CD4-positive, alpha-beta T cell (primary cell): ENCODE measurements at regions not wholly inside any gene's neighbourhood (a gene's known extent, or its start where the extent isn't known, plus 50 kb on each side); places are given as distances from the start of the nearest gene placed in this dataset.

Source experiments
- ATAC-seq: fragments of 200-7000 bp; cut with Tn5 transposase; one replicate; pipeline ENCODE4 v1.10.0; 2022; ENCODE audit warnings: mild to moderate bottlenecking; ENCODE audit not compliant: poor library complexity
- CTCF ChIA-PET: fragments of 350-600 bp; sonication (Branson Sonifier 250); formaldehyde crosslinking; loops from one replicate; lab custom pipeline; 2021; ENCODE audit warnings: antibody characterized with exemption, inconsistent platforms; lab: Charles Lee
- POLR2A ChIA-PET: fragments of 350-600 bp; sonication (Branson Sonifier 250); formaldehyde crosslinking; loops from one replicate; lab custom pipeline; 2021; ENCODE audit warnings: antibody characterized with exemption, inconsistent platforms; lab: Charles Lee
- DNase-seq, 14 experiments: peaks; one replicate each; pipeline ENCODE4 v3.0.0-alpha.2; 2013 to 2020; ENCODE audit warnings: mixed read lengths in 2 of 14
- H3K27ac ChIP-seq, 2 donors: one replicate each; pipeline versions ENCODE4 v1.5.1 to v1.7.0; 2013; ENCODE audit warnings: low read length in 2 of 2, low read depth in 1 of 2, mild to moderate bottlenecking in 1 of 2
- H3K27me3 ChIP-seq, 2 experiments: 1 replicate in 1 of 2; 2 replicates in 1 of 2; pipeline versions ENCODE4 v1.6.1 to v1.7.0; 2013; ENCODE audit warnings: low read length in 2 of 2, control low read depth in 1 of 2, mild to moderate bottlenecking in 1 of 2, moderate library complexity in 1 of 2; ENCODE audit not compliant: insufficient read depth in 2 of 2, control insufficient read depth in 1 of 2
- H3K36me3 ChIP-seq: one replicate; pipeline ENCODE4 v1.6.1; 2013; ENCODE audit warnings: low read length, control low read depth; ENCODE audit not compliant: insufficient read depth
- H3K4me1 ChIP-seq: one replicate; pipeline ENCODE4 v1.6.1; 2013; ENCODE audit warnings: low read length, control low read depth; ENCODE audit not compliant: insufficient read depth
- H3K4me3 ChIP-seq: one replicate; pipeline ENCODE4 v1.5.1; 2013; ENCODE audit warnings: mild to moderate bottlenecking, low read length, moderate library complexity
- H3K9me3 ChIP-seq, 2 experiments: 1 replicate in 1 of 2; 2 replicates in 1 of 2; pipeline versions ENCODE4 v1.6.1 to v1.7.0; 2013; ENCODE audit warnings: low read length in 2 of 2, mild to moderate bottlenecking in 2 of 2, control low read depth in 1 of 2, moderate library complexity in 1 of 2; ENCODE audit not compliant: control insufficient read depth in 1 of 2, insufficient read depth in 1 of 2
- H3K27ac Mint-ChIP-seq: one replicate; pipeline ENCODE4 v1.8.0; 2020; ENCODE audit warnings: mixed read lengths
- H3K27me3 Mint-ChIP-seq: one replicate; pipeline ENCODE4 v1.8.0; 2021; ENCODE audit warnings: mixed read lengths
- H3K36me3 Mint-ChIP-seq: one replicate; pipeline ENCODE4 v1.8.0; 2021; ENCODE audit warnings: low read depth, mixed read lengths
- H3K4me1 Mint-ChIP-seq: one replicate; pipeline ENCODE4 v1.8.0; 2021; ENCODE audit warnings: low read depth, mixed read lengths
- H3K4me3 Mint-ChIP-seq: one replicate; pipeline ENCODE4 v1.8.0; 2020; ENCODE audit warnings: mild to moderate bottlenecking, mixed read lengths
- H3K9me3 Mint-ChIP-seq: one replicate; pipeline ENCODE4 v1.8.0; 2020; ENCODE audit warnings: mixed read lengths
- CTCF ChIP-seq: fragments of 200-600 bp; IDR thresholded peaks from one replicate; pipeline ENCODE4 v1.8.0; 2022; ENCODE audit warnings: antibody characterized with exemption, mild to moderate bottlenecking
- intact Hi-C, 2 experiments: fragments of 100-400 bp; cut with DNase I in 1 of 2; cut with micrococcal nuclease in 1 of 2; formaldehyde crosslinking; loops; one replicate each; pipeline versions ENCODE4 v1.15.1 to v1.9.0; 2023 to 2025; cut with DNase I, micrococcal nuclease

GRCh38 chrX:39912126-39912525, 185.6 kb downstream of the BCOR start:
- Histone ChIP-seq H3K27ac (no peak overlapping the region), H3K4me1 (no peaks in the 10 kb centered on the region), H3K4me3 (no peak overlapping the region), H3K9me3 (peaks cover 0 to 7% of the 10 kb centered on the region in 2 experiments), H3K27me3 (no peaks in the 10 kb centered on the region), H3K36me3 (no peaks in the 10 kb centered on the region)
- H3K4me1 Mint-ChIP-seq = no peaks in the 10 kb centered on the region
- no peaks in the 10 kb centered on the region for H3K27me3 Mint-ChIP-seq
- H3K9me3 Mint-ChIP-seq = no peaks in the 10 kb centered on the region
- H3K4me3 Mint-ChIP-seq = no peak overlapping the region
- ATAC-seq = no peak
- intact Hi-C loops = no loop called here
- ChIA-PET POLR2A (no interaction called here), CTCF (no interaction called here)
- H3K27ac Mint-ChIP-seq = no peak overlapping the region
- DNase-seq = no peak
- no peaks in the 10 kb centered on the region for H3K36me3 Mint-ChIP-seq
- no peak for TF ChIP-seq CTCF

GRCh38 chrX:39915081-39915480, 182.7 kb downstream of the BCOR start:
- CTCF ChIA-PET = no interaction called here
- Histone ChIP-seq H3K4me3 (no peak overlapping the region), H3K27ac (no peak overlapping the region), H3K36me3 (no peaks in the 10 kb centered on the region), H3K9me3 (peaks cover 0 to 7% of the 10 kb centered on the region in 2 experiments), H3K4me1 (no peaks in the 10 kb centered on the region), H3K27me3 (no peaks in the 10 kb centered on the region)
- Mint-ChIP-seq H3K9me3 (no peaks in the 10 kb centered on the region), H3K4me1 (no peaks in the 10 kb centered on the region), H3K4me3 (no peak overlapping the region), H3K36me3 (no peaks in the 10 kb centered on the region), H3K27me3 (no peaks in the 10 kb centered on the region), H3K27ac (no peak overlapping the region)
- no peak for TF ChIP-seq CTCF
- POLR2A ChIA-PET = no interaction called here
- DNase-seq (no peak), ATAC-seq (no peak)
- intact Hi-C loops = no loop called here

GRCh38 chrX:39915596-39915995, 182.2 kb downstream of the BCOR start:
- H3K27ac Mint-ChIP-seq = no peak overlapping the region
- Histone ChIP-seq H3K36me3 (no peaks in the 10 kb centered on the region), H3K9me3 (peaks cover 0 to 7% of the 10 kb centered on the region in 2 experiments), H3K27me3 (no peaks in the 10 kb centered on the region), H3K4me1 (no peaks in the 10 kb centered on the region), H3K4me3 (no peak overlapping the region), H3K27ac (no peak overlapping the region)
- CTCF ChIA-PET = no interaction called here
- H3K36me3 Mint-ChIP-seq = no peaks in the 10 kb centered on the region
- H3K4me3 Mint-ChIP-seq = no peak overlapping the region
- no peaks in the 10 kb centered on the region for H3K4me1 Mint-ChIP-seq
- TF ChIP-seq CTCF = no peak
- intact Hi-C loops = no loop called here
- POLR2A ChIA-PET = no interaction called here
- DNase-seq = no peak
- H3K27me3 Mint-ChIP-seq = no peaks in the 10 kb centered on the region
- no peak for ATAC-seq
- H3K9me3 Mint-ChIP-seq = no peaks in the 10 kb centered on the region
